PC-3 (cell line): ENCODE measurements at regions not wholly inside any gene's neighbourhood (a gene's known extent, or its start where the extent isn't known, plus 50 kb on each side); places are given as distances from the start of the nearest gene placed in this dataset.

Source experiments
- CTCF ChIP-seq: fragments of 300-600 bp; sonication (generic); conservative IDR thresholded peaks from 2 replicates; pipeline ENCODE4 v1.5.1; 2017; ENCODE audit warnings: antibody characterized with exemption, low read depth, mild to moderate bottlenecking, low read length
- EZH2 ChIP-seq: fragments of 300-600 bp; sonication (generic); IDR thresholded peaks from one replicate; pipeline ENCODE4 v1.6.1; 2017; ENCODE audit warnings: antibody characterized with exemption, mild to moderate bottlenecking, low read length; ENCODE audit not compliant: unreplicated experiment
- EZH2phosphoT487 ChIP-seq: fragments of 300-600 bp; sonication (generic); IDR thresholded peaks from 2 replicates; pipeline ENCODE4 v1.6.1; 2018; ENCODE audit warnings: mild to moderate bottlenecking, antibody characterized with exemption, low read length, borderline replicate concordance

GRCh38 chr2:15684161-15685039 is 92.7 kb downstream of the DDX1 start:
- TF ChIP-seq CTCF (no peak), EZH2 (no peak), EZH2phosphoT487 (no peak)
